GM10248 (cell line): ENCODE measurements at regions not wholly inside any gene's neighbourhood (a gene's known extent, or its start where the extent isn't known, plus 50 kb on each side); places are given as distances from the start of the nearest gene placed in this dataset.
"Not testable (repeated sequence)": the region's sequence is repeated elsewhere in the genome, so short reads cannot be mapped to it uniquely, and the experiment has no call there.

Source experiments
- CTCF ChIA-PET: fragments of 300-600 bp; sonication (Branson Sonifier 250); formaldehyde crosslinking; extraction: SDS; loops from one replicate; lab custom pipeline; 2021; ENCODE audit warnings: antibody characterized with exemption; lab: Yijun Ruan, JAX
- POLR2A ChIA-PET: fragments of 350-650 bp; sonication (Branson Sonifier 250); formaldehyde crosslinking; extraction: SDS; loops from one replicate; lab custom pipeline; 2020; ENCODE audit warnings: antibody characterized with exemption; lab: Yijun Ruan, JAX
- DNase-seq: peaks from one replicate; pipeline ENCODE4 v3.0.0; 2012; ENCODE audit errors: extremely low spot score
- TF ChIP-seq, protein P1 (sequence below): IDR thresholded peaks from 2 replicates; pipeline ENCODE4 v1.5.1; 2012; ENCODE audit warnings: mild to moderate bottlenecking, low read depth; ENCODE audit errors: extremely low read depth, missing control alignments, control extremely low read depth

DNA sequence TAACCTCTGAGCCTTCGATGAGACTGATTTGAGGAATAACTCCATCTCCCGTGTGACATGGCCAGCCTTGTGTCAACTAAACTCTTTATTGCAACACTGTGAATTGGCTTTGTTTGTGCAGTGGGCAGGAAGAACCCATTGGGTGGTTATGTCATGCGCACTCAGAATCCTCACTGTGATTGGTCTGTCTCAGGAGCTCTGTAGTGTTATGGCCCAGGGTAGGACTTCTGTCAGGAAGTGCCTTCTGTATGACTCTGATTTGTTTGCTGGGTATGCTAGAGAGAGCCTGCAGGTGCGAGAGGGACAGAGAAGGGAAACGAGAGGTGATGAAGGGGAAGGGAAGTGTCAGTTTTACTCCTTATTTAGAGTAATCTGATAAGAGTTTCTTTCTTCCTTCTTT lies 71.5 kb upstream of the DCD start:
- POLR2A ChIA-PET: no interaction called here
- no peak for DNase-seq
- TF ChIP-seq, protein P1, sequence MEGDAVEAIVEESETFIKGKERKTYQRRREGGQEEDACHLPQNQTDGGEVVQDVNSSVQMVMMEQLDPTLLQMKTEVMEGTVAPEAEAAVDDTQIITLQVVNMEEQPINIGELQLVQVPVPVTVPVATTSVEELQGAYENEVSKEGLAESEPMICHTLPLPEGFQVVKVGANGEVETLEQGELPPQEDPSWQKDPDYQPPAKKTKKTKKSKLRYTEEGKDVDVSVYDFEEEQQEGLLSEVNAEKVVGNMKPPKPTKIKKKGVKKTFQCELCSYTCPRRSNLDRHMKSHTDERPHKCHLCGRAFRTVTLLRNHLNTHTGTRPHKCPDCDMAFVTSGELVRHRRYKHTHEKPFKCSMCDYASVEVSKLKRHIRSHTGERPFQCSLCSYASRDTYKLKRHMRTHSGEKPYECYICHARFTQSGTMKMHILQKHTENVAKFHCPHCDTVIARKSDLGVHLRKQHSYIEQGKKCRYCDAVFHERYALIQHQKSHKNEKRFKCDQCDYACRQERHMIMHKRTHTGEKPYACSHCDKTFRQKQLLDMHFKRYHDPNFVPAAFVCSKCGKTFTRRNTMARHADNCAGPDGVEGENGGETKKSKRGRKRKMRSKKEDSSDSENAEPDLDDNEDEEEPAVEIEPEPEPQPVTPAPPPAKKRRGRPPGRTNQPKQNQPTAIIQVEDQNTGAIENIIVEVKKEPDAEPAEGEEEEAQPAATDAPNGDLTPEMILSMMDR: no peak
- CTCF ChIA-PET: interaction anchor here (1.0 to 1.8 kb wide), 5 partner anchors 9 to 349 kb away, joined by 3 to 4 read pairs (median 3); no protein-coding TSS in a partner anchor

DNA sequence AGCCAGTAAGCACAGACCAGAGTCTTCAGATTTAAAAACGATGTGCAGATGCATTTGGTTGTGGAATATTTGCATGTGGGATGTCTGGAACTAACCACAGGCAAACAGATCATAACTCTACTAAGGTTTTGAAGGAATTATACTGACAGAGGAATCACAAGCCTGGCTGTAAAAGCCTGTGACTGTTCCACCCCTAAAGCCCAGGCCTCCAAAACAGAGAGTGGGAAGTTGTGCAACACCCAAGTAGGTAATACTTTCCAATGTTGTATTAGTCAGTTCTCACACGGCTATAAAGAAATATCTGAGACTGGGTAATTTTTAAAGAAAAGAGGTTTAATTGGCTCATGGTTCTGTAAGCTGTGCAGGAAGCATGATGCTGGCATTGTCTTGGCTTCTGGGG lies 68.1 kb upstream of the DCD start:
- DNase-seq: no peak
- TF ChIP-seq, protein P1: no peak
- CTCF ChIA-PET: interaction anchor here (1.2 to 2.0 kb wide), 4 partner anchors 8 to 356 kb away, joined by 3 to 6 read pairs (median 4); no protein-coding TSS in a partner anchor
- POLR2A ChIA-PET: no interaction called here

DNA sequence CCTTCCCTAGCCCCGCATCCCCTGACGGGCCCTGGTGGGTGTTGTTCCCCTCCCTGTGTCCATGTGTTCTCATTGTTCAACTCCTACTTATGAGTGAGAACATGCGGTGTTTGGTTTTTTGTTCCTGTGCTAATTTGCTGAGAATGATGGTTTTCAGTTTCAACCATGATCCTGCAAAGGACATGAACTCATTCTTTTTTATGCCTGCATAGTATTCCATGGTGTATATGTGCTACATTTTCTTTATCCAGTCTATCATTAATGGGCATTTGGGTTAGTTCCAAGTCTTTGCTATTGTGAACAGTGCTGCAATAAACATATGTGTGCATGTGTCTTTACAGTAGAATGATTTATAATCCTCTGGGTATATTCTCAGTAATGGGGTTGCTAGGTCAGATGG lies 65.7 kb upstream of the DCD start:
- DNase-seq, POLR2A ChIA-PET: not testable (repeated sequence)
- CTCF ChIA-PET: interaction anchor here (1.9 kb wide), 1 partner anchor 12 kb away, joined by 9 read pairs; no protein-coding TSS in a partner anchor

DNA sequence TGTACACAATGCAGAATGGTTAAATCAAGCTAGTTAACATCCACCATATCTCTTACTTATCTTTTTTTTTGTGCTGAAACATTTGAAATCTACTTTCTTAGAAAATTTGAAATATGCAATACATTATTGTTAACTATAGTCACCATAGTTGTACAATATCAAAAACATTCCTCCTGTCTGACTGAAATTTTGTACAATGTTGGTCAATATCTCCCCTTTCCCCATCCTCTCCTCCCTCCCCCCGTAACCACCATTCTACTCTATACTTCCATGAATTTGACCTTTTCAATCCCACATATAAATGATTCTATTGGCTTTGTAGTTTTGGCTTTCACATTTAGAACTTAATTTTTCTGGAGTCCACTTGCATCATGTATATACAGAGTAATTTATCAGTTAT lies 63.5 kb upstream of the DCD start:
- CTCF ChIA-PET: interaction anchor here (1.6 kb wide), 1 partner anchor 13 kb away, joined by 4 read pairs; no protein-coding TSS in a partner anchor
- DNase-seq: no peak
- TF ChIP-seq, protein P1: no peak
- POLR2A ChIA-PET: no interaction called here

DNA sequence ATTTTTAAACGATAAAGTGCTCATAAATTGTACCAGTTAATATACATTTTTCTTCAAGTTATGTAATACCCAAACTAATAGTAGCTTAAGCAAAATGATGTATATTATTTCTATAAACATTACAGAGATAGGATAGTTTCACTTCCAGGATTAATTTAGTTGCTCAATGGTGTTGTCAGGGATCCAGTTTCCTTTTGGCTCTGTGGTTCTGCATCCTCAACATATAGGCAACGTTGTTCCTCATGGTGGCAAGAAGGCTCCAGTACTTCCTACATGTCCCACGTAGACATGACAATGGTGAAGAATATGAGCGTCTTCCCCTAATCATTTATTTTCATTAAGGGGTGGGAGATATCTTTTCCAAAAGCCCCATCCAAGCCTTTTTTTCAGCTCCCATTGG lies 60.7 kb upstream of the DCD start:
- no peak for DNase-seq
- ChIA-PET CTCF (interaction anchor here (0.9 to 1.4 kb wide), 4 partner anchors 15 to 938 kb away, joined by 3 read pairs; no protein-coding TSS in a partner anchor), POLR2A (no interaction called here)
- TF ChIP-seq, protein P1: no peak

DNA sequence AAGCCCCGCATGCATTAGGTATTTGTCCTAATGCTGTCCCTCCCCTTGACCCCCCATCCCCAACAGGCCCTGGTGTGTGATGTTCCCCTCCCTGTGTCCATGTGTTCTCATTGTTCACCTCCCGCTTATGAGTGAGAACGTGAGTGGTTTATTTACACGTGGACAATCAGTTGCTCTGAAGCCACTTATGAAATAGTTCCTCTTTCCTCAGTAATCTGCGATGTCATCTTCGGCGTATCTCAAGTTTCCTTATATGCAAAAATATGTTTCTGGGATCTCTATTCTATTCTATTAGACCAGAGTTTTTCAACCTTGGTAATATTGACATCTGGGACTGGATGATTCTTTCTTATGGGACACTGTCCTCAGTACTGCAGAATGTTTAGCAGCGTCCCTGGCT lies 56.0 kb upstream of the DCD start:
- POLR2A ChIA-PET: no interaction called here
- TF ChIP-seq, protein P1: no peak
- DNase-seq: no peak
- CTCF ChIA-PET: interaction anchor here (1.1 to 1.6 kb wide), 2 partner anchors 24 to 364 kb away, joined by 3 read pairs; no protein-coding TSS in a partner anchor

DNA sequence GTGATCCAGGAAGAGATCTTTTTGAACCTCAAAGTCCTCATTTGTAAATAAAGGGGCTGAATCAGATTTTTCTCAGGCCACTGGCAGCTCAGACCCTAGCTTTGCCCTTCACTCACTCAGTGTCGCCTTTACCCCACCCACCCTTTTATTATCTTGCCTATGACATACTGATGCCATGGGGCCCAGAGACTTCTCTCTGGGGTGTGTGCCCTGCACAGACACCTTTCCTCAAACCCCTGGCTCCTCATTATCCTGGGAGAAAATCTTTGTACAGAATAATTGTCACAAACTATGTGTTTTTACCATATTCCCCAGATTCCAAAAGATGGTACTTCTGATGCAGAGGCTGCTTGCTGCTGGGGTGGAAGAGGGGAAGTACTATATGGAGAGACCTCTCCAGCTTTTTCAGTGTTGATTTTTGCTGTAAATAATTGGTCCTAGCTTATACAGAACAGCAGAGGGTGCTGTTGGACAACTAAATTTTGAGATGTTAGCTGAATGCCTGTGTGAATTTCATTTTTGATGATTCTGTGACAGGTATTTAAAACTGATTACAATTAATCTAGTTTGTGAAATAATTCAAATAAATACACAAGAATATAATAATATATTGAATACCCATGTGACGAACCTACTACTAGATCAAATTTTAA lies 53.9 kb upstream of the DCD start:
- CTCF ChIA-PET: interaction anchor here (0.7 to 4.1 kb wide), 34 partner anchors 9 to 945 kb away, joined by 3 to 34 read pairs (median 4); no protein-coding TSS in a partner anchor
- peak; percentile 42 for DNase-seq
- TF ChIP-seq, protein P1: peak; percentile 51
- POLR2A ChIA-PET: no interaction called here
